ENCODE measurements at regions not wholly inside any gene's neighbourhood (a gene's known extent, or its start where the extent isn't known, plus 50 kb on each side); places are given as distances from the start of the nearest gene placed in this dataset.

- no peak overlapping the region for H3K27ac ChIP-seq (ENCODE audit: low read length)
- H3K9ac ChIP-seq (ENCODE audit: low read length): no peak overlapping the region
- no peak overlapping the region for H2AFZ ChIP-seq (ENCODE audit: low read depth, low read length)
- TF ChIP-seq CTCF (IDR thresholded peaks at IDR 0.05; ENCODE audit: low read depth, low read length): no peak
- no peak for TF ChIP-seq EZH2phosphoT487 (IDR thresholded peaks at IDR 0.05; ENCODE audit: low read depth)
- no peaks in the 10 kb centered on the region for H3K79me2 ChIP-seq (ENCODE audit: low read length)
- no peak overlapping the region for H3K4me2 ChIP-seq (ENCODE audit: low read length)
- H4K20me1 ChIP-seq (ENCODE audit: insufficient read depth, low read length): no peaks in the 10 kb centered on the region
- no peaks in the 10 kb centered on the region for H3K4me1 ChIP-seq (ENCODE audit: low read length)
- no peak overlapping the region for H3K4me3 ChIP-seq (ENCODE audit: low read length)
- H3K36me3 ChIP-seq (replicated peaks; ENCODE audit: low read depth, low read length): no peaks in the 10 kb centered on the region
- peaks cover 10% of the 10 kb centered on the region for H3K9me3 ChIP-seq (ENCODE audit: insufficient read depth, low read length)
- no peaks in the 10 kb centered on the region for H3K27me3 ChIP-seq (ENCODE audit: low read depth, low read length)
These were observed 53.3 kb upstream of the MSI2 start for GRCh38 chr17:57203040-57203439.
